ENCODE measurements at regions not wholly inside any gene's neighbourhood (a gene's known extent, or its start where the extent isn't known, plus 50 kb on each side); places are given as distances from the start of the nearest gene placed in this dataset.

DNA sequence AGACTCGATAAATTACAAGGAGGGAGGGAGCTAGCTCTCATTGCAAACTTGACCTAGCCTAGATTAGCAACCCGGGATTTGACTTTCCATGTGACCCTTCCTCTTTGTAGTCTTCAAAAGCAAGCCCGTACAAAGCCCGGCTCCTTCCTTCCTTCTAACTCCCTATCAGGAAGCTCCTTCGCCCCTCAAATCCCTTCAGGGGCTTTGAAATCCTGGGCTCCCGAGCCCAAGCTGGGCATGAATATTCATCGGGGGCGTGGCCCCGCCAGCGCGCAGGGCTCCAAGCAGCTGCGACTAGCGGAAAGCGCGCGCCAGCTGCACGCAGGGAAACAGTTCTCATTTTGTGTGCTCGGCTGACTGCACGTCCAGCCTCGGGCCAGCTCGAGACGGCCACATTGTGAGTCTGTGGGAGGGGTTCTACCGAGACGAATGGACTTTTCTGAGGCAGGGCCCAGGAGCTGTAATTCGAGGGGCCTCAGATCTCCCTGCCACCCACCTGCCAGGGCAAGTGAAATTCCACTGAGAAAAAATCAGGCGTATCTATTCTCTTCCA, 84.0 kb upstream of the PELI1 start:
- DNase-seq (ENCODE audit: low read depth), result peak; percentile 39
- TF ChIP-seq, protein P1, sequence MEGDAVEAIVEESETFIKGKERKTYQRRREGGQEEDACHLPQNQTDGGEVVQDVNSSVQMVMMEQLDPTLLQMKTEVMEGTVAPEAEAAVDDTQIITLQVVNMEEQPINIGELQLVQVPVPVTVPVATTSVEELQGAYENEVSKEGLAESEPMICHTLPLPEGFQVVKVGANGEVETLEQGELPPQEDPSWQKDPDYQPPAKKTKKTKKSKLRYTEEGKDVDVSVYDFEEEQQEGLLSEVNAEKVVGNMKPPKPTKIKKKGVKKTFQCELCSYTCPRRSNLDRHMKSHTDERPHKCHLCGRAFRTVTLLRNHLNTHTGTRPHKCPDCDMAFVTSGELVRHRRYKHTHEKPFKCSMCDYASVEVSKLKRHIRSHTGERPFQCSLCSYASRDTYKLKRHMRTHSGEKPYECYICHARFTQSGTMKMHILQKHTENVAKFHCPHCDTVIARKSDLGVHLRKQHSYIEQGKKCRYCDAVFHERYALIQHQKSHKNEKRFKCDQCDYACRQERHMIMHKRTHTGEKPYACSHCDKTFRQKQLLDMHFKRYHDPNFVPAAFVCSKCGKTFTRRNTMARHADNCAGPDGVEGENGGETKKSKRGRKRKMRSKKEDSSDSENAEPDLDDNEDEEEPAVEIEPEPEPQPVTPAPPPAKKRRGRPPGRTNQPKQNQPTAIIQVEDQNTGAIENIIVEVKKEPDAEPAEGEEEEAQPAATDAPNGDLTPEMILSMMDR (IDR thresholded peaks at IDR 0.05; ENCODE audit: low read depth, low read length, missing control alignments), result no peak
- peak overlapping the region; percentile 50 for H3K4me3 ChIP-seq (ENCODE audit: low read depth, low read length)

DNA sequence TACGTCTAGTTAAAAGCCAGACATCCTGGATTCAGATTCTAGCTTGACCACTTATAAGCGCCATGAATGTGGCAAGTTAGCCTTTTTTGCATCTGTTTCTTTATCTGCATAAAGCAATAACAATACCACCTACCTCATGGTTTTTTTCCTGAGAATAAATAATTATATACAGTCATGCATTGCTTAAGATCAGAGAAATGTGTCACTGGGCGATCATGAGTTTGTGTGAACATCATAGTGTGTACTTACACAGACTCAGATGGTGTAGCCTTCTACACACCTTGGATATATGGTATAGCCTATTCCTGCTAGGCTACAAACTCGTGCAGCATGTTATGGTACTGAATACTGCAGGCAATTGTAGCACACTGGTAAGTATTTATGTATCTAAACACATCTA, 84.7 kb upstream of the PELI1 start:
- no peak overlapping the region; the same call in 1 of the 2 replicates for H3K4me3 ChIP-seq (ENCODE audit: low read depth, low read length)
- no peak for DNase-seq (ENCODE audit: low read depth)
- TF ChIP-seq, protein P1 (IDR thresholded peaks at IDR 0.05; ENCODE audit: low read depth, low read length, missing control alignments), result no peak

DNA sequence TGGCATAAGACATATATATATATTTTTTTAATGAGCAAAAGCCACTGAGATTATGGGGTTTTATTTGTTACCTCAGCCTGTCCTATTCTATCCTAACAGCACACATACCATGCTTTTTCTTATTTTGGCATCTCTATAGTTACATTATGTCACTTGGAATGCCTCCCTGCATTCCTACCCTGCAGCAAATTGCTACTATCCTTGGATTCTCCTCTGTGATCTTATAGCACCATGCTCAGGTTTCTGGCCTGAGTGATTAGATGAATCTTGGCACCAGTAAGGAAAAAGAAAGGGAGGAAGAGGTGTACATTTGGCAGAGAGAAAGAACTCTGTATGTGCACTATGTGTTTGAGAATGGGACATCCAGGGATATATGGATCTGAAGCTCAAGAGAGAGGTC, 86.3 kb upstream of the PELI1 start:
- DNase-seq (ENCODE audit: low read depth), result no peak
- TF ChIP-seq, protein P1 (IDR thresholded peaks at IDR 0.05; ENCODE audit: low read depth, low read length, missing control alignments), result no peak
- no peak overlapping the region for H3K4me3 ChIP-seq (ENCODE audit: low read depth, low read length)

DNA sequence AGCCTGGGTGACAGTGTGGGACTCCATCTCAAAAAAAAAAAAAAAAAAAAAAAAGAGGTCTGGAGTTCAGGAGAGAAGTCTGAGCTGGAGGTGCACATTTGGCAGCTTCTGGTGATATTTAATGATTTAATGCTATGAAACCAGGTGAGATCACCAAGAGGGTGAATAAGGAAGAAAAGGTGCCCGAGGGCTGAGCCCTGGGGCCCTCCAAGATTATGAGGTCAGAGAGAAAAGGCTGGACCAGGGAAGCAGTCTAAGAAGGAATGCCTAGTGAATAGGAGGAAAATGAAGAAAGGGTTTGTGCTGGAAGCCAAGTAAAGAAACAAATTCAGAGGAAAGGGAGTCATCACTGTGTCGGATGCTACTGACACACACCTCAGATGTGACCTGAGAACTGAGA, 88.0 kb upstream of the PELI1 start:
- TF ChIP-seq, protein P1 (IDR thresholded peaks at IDR 0.05; ENCODE audit: low read depth, low read length, missing control alignments), result no peak
- DNase-seq (ENCODE audit: low read depth), result no peak
- H3K4me3 ChIP-seq (ENCODE audit: low read depth, low read length), result no peak overlapping the region

DNA sequence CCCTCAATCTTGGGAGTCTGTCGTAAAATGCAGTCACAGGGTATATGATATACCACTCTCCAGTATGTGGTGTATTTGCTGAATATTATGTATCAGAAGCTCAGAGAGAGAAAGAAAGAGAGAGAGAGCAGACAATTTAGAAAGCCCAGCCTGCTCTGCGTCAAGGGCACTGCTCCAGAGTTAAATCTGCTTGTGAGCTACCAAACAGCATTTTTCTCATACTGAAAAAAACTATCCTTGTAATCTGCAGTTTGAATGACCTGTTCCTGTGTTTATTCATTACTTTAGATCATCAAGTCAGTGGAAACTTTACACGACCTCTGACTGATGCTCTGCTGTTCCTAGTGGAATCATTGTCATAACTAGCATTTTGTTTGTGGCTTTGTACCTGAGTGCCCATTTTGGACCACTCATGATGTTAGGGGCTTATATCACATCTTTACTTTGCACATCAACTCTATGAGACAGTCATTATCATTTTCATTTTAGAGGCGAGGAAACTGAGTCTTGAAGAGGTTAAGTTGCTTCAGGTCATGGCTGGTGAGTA, 89.2 kb upstream of the PELI1 start:
- TF ChIP-seq, protein P1 (IDR thresholded peaks at IDR 0.05; ENCODE audit: low read depth, low read length, missing control alignments), result no peak
- DNase-seq (ENCODE audit: low read depth), result no peak
- no peak overlapping the region for H3K4me3 ChIP-seq (ENCODE audit: low read depth, low read length)

DNA sequence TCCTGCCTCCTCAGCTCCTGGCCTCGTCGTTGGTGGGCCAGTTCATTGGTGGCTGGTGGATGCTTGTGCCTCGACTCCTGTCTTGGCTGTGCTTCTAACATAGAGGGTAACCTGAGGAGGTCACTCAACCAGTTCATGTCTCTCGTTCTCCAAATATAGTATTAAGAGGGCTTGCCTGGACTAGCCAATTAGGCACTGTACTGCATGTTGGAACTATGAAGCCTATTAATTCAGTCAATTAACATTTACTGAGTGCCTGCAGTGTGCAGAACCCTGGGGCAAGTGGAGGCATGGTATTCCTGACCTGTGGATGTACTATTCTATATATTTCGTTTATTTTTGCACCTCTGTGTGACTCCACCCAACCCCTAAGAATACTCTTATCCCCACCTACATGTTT, 89.9 kb upstream of the PELI1 start:
- TF ChIP-seq, protein P1 (IDR thresholded peaks at IDR 0.05; ENCODE audit: low read depth, low read length, missing control alignments), result no peak
- no peak overlapping the region for H3K4me3 ChIP-seq (ENCODE audit: low read depth, low read length)
- no peak for DNase-seq (ENCODE audit: low read depth)

DNA sequence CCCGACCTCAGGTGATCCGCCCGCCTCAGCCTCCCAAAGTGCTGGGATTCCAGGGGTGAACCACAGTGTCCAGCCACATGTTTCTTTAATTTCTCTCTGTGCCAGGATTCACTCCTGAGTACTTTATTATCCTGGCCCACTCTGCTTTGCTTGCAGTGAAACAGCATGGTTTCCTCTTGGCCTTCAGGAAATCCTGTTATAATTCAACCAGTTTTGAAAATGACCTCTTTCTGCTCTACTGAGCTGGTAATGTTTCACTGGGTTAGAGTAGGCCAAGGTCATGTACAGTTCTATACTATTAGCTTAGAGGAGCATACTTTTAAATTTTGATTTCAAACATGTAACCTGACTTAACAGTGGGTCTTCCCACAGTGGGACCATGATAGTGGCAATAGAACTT, 90.6 kb upstream of the PELI1 start:
- no peak for DNase-seq (ENCODE audit: low read depth)
- TF ChIP-seq, protein P1 (IDR thresholded peaks at IDR 0.05; ENCODE audit: low read depth, low read length, missing control alignments), result no peak
- H3K4me3 ChIP-seq (ENCODE audit: low read depth, low read length), result no peak overlapping the region

All from GM12864 (cell line).